ENCODE measurements at regions not wholly inside any gene's neighbourhood (a gene's known extent, or its start where the extent isn't known, plus 50 kb on each side); places are given as distances from the start of the nearest gene placed in this dataset.
A peak's percentile ranks its signal among the peaks of the same experiment; 100 is the strongest.

DNA sequence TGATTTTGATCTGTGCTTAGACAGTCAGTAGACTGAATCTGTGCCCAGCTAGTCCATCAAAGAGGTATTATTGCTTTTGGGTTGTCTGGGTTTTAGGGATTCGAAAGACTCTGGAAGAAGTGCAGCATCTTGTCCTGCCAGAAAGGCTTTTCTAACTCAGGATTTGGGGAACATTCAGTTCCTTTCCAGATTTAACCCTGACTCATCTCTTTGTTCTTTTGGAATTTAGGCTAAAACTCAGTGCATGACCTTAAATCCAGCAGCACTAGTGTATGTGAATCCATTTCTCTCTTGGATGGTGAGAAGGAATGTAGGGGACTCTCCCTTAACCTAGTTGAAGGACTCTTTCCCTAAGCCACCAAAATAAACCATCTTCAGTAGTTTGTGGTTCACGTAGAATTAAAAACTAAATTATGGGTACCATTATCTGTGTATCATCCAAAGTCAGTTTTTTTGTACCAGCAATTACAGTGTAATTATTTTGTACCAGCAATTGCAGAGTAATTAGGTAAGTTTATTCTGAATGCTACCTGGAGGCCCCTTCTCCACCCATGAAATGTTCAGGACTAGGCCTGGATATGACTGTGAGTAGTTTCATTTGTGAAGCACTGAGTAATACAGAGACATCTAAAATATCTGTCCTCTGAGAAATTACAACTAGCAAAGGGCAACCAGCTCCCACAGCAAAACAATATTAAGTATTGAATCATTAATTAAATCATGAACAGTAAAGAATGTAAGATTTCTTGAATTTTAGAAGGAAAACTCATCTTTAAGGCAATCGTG is 384.0 kb downstream of the TMA16 start:
- DNase-seq, result no peak

GRCh38 chr4:163892417-163892816 is 397.9 kb downstream of the TMA16 start:
- DNase-seq, result no peak

GRCh38 chr4:163895378-163896005 is 401.0 kb downstream of the TMA16 start:
- DNase-seq, result no peak

DNA sequence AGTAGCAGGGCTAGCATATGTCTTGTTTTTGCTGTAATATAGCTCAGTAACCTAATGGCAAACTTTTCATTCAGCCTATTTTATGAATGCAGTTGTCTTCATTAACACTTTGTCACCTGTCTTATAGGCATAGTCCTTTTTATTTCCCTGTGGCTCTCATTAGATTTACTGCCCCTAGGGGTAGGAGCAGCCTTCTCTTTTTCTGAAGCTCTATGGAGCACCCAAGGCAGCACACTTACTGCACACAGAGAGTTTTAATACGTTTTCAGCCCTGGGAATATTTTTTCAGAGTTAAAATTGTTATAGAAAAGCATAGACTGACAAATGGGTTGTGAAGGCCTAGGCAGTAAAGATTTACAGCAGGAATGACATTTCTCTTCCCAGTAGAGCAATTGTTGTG is 406.8 kb downstream of the TMA16 start:
- no peak for DNase-seq

DNA sequence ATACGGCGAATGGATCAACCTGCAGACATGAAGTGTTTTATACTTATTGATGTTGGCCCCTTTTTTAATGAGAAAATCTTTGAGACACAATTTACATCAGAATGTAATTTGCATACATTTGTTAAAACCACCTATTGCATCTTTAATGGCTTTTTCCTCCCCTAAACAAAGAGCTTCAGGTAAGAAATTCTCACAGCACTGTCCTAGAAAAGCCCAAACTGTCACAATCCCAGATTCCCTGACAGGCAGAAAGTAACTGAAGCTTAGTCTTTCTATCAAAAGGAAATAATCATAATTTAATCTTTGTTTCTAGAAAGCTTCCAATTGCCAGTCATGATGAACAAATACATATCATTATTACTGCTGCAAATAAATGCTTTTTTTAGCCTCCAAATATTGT is 407.9 kb downstream of the TMA16 start:
- no peak for DNase-seq

DNA sequence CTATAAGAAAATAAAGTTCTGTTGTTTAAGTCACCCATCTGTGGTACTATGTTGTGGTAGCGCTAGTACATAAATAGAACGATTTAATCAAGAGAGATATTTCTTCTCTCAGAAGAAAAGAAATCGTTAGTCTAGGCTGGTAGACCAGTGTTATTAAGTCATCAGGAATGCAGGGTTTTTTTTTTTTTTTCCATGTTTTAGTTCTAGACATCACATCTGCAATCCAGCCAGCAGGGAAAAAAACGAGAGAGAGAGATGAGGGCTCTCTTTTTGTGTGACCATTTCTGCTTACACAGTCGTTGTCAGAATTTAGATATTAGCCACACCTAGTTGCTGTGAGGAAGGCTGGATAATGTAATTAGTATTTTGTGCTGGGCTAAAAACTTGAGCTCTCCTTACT is 417.4 kb downstream of the TMA16 start:
- DNase-seq, result peak; percentile 1

GRCh38 chr4:163913571-163913970 is 419.1 kb downstream of the TMA16 start:
- DNase-seq, result no peak

DNA sequence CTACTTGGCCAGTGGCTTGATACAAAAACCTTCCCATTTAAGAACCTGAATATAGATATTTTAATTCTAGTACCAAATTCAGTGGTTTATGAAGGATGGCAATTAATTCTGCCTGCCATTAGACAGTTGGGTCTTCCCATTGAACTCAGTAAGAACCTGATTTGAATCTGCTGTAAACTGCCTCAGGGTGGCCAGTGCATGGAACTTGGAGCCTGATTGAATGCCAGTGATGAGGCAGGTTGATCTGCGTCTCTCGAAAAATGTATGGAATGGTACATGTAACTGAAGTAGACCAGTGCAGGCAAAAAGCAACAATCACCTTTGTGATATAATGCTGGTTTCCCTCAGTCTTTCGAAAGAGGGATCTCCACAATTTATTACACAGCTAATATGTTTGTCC is 421.4 kb downstream of the TMA16 start:
- DNase-seq, result no peak

GRCh38 chr4:163920426-163920825 is 425.9 kb downstream of the TMA16 start:
- DNase-seq, result no peak

- DNase-seq, result no peak
Measured at GRCh38 chr4:163922302-163922701, 427.8 kb downstream of the TMA16 start.

GRCh38 chr4:163923092-163923491 is 428.6 kb downstream of the TMA16 start:
- no peak for DNase-seq

DNA sequence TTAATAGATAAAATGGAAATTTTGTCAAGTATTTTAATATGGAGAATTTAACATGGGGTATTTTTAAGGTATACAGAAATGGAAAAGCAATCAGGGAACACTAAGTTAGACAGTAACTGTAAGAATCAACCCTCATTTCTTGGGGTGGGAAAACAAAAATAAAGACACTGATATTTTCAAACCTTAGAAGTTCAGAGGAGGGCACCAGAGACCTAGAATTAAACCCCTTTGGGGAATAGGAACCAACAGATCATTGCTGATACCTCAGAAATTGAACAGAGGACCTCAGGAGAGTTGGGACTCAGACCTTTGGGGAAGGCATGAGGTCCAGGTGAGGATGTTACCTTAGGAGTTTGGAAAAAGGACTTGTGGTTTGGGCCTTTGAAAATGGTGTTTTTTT is 435.6 kb downstream of the TMA16 start:
- no peak for DNase-seq

- DNase-seq, result no peak
Measured at GRCh38 chr4:163932504-163932903, 438.0 kb downstream of the TMA16 start.

GRCh38 chr4:163939597-163939996 is 445.1 kb downstream of the TMA16 start:
- no peak for DNase-seq

- no peak for DNase-seq
Measured at GRCh38 chr4:163941221-163941905, 446.9 kb downstream of the TMA16 start.

DNA sequence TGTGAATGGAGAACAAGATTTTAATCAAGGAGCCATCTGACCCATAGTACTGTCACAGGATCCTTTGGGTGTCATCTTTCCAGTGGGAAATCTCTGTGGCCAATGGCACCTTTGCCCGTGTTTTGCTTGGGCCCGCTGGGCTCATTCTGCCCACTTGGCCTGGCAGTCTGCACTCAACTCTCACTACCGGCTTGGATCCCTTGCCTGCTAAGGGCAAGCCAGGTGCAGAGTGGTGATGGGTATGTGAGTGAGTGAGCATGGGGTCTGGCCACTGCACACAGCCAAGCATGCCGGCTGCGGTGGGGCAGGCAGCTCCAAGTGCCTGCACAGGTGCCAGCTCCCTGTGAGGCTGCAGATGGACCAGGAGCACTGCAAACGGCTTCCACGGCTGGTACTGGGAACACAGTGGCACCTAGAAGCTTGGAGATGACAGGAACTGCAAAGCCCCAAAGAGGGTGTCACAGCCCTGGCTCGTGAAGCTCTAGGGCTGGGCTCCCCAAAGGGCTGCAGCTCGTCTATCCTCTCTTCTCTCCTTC is 454.5 kb downstream of the TMA16 start:
- no peak for DNase-seq

GRCh38 chr4:163949976-163950601 is 455.6 kb downstream of the TMA16 start:
- no peak for DNase-seq

DNA sequence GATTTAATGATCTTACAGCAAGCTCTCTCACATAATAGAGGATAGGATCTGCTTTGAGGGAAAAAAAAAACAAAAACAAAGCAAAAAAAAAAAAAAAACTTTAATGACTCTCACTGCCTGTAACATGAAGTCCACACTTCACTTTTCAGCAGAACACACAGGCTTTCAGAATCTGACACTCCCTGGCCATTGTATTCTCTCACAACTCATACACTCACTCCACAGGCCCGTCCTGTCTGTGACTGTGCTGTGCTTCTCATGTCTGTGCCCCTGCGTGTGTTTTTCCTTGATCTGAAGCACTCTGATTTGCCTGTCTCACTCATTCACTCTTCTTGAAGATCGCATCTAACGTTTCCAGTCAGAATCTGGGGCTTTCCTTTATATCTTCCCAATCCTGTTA is 460.8 kb downstream of the TMA16 start:
- DNase-seq, result no peak

GRCh38 chr4:163958751-163959150 is 464.3 kb downstream of the TMA16 start:
- DNase-seq, result no peak

GRCh38 chr4:163959932-163960331 is 465.4 kb downstream of the TMA16 start:
- DNase-seq, result no peak

- DNase-seq, result no peak
Measured at GRCh38 chr4:163966612-163967011, 472.1 kb downstream of the TMA16 start.

DNA sequence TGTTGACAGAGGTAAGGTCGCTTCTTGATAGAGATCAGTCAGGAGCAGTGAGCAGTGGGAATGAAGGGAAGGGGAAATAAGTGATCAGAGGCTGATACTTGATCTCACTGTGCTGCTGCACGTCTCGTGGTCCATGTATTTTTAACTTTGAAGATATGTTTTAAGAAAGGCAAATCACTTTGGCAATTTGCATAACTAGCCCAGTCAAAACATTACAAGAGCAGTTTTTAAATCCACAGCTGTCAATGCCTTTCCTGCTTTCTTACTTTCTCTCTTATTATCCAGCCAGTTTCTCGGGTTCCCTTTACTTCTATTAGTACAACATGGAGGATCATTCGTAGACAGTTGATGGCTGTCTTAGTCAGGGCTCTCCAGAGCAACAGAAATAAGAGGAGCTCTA is 472.8 kb downstream of the TMA16 start:
- DNase-seq, result no peak

DNA sequence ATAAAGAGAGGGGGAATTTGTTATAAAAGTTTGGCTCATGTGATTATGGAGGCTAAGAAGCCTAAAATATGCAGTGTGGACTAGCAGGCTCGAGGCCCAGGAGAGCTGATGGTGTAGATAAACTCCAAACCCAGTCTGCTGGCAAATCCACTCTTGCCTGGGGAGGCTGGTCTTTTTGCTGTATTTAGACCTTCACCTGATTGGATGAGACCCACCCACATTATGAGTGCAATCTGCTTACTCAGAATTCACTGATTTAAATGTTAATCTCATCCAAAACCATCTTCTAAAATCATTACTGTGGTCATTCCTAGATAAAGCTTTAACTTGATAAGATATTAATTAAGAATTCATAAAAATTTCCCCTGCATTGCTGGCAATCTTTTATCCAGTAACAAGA is 473.2 kb downstream of the TMA16 start:
- DNase-seq, result no peak

Data from HCEC 1CT (cell line).